Muscle of arm (tissue), 1 donor: ENCODE measurements at regions not wholly inside any gene's neighbourhood (a gene's known extent, or its start where the extent isn't known, plus 50 kb on each side); places are given as distances from the start of the nearest gene placed in this dataset.

Source experiments
- DNase-seq: peaks from one replicate; pipeline ENCODE4 v3.0.0-alpha.2; 2013

DNA sequence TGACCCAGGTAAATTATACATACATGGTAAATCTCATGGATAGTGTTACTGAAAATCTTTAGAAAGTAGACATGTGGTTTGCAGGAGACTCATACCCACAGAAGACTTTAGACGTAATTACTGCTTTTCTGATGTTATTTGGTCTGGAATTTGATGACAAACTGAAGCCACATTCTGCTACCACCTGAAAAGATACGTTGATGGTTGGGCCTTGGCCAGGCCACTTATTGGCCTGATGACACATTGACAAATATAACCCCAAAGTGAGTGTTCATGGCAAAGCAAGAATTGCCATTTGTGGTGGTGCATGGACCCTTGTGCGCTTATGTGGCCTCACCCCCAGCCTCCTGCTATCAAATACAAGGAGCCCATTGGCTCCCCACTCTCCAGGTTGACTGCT is 155.6 kb downstream of the METTL4 start:
- DNase-seq: no peak

DNA sequence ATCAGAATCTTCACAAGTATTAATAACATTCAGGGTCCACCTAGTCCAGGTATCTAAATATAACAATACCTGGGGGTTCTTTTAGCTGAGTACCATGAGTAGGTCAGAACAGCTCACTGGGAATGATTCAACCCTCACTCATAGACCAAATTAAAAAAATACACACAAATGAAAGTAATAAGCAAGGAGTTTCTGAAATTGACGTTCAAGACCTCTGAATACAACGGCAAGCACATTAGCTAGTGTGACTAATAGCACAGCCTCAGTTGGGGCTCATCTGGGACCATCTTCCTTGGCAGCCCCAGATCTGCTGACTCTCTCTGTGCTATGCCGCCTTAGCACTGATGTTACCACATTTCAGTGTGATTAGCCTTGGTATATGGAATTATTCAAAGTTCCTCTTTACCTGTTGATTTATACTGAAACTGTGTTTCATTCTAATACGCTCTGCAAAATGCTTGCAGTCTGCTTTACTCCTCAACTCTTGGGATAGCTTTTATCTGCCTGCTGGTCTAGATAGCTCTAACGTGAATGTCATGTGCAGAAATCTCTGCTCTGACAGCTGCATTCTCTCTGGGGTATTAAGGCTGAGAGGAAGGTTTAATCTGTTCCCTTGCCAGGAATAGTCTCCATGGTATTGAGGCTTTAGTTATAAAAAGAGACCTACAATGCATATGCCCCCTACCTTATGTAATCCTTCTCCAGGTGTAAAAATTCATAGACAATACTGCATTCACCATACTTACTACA is 153.3 kb downstream of the METTL4 start:
- no peak for DNase-seq

DNA sequence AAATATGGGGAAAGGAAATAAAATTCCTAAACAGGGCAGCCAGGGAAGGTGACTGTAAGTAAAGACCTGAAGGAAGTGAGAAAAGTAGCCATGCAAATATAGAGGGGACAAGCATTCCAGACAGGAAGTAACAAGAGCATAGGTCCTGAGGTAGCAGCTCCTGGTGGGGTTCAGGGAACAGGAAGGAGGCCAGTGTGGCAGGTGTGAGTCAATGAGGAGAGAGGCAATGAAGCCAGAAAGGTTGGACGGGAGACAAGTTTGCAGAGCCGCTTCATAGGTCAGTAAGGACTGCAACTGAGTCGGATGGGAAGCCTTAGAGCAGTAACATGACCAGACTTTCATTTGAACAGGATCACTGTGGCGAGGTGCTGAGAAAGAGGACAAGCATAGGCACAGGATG is 150.9 kb downstream of the METTL4 start:
- DNase-seq: no peak

DNA sequence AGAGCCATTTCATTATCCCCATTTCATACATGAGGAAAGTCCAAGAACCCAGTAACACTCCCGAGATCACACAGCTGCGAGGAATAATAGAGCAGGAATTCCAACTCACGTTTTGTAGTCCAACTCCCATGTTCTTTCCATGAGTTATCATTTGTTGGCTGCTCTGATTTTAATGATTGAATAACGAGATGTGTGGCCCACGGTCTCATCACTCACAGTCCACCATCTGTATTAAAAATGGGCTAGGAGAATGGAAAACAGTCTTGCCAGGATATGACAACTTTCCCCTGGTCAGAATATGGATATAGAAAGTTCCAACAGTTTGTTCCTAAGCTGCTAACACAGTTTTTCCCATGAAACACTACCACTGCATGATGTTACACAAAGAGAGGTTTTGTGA is 147.5 kb downstream of the METTL4 start:
- peak; percentile 89 for DNase-seq

DNA sequence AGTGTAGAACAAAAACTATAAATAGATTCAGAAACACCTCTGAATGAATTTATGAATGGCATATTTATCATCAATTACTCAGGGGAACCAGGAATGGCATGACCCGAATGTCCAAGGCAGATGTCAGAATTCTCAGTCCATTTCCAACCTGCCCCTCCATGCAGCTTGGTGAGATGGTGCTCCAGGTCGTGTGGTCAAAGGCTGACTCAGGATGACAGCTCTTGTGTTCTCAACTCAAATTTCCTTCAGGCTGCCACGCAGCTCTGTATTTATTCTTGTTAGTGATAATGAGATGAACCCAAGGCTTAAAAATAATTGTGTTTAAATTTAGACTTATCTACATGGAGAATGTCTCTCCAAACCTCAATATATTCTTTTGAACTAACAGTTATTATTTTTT is 146.9 kb downstream of the METTL4 start:
- DNase-seq: no peak

DNA sequence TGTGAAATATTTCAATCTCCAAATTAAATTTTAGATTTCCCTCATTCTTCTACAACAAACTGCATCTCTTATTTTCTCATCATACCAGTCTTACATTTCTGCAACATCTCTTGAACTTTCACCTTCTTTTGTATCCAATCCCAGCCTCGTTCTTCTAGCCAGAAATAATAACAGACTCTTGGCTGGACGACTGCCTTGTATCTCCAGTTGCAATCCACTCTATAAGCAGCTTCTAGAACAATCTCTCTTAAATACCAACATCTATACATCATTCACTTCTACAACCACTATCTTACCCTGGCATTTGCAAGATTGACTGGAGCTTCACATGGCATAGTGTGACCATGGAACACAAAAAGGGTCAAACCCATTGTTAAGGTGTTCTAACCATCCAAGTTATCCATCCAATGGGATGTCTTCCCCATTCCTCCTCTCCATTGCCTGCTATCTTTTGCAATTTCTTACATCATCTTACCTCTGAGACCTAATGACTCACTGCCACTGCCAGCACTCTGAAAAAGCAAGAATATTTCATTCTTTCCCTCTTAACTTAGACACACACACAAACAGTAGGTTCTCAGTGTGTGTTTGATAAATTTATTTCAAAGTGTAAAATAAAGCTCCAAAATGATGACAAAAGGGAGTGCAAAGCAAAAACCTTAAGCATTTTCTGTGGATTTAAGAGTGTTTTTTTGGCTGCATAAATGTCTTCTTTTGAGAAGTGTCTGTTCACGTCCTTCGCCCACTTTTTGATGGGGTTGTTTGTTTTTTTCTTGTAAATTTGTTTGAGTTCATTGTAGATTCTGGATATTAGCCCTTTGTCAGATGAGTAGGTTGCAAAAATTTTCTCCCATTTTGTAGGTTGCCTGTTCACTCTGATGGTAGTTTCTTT is 145.6 kb downstream of the METTL4 start:
- DNase-seq: no peak

DNA sequence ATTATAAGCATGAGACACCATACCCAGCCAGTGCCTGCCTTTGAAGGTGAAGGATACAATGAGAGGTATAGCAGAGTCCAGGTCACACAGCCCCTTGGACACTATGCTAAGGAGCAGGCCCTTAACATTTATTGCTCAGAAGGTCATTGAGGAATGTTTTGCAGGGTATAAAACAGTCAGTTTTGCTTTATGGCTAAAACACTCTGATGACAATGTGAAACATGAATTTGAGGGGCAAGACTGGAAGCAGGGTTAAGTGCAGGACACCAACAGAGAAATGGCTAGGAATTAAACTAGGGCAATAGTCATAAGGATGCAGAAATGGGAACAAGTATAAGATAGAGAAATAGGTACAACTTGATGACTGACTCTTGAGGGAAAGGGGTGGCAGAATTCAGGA is 141.1 kb downstream of the METTL4 start:
- no peak for DNase-seq

DNA sequence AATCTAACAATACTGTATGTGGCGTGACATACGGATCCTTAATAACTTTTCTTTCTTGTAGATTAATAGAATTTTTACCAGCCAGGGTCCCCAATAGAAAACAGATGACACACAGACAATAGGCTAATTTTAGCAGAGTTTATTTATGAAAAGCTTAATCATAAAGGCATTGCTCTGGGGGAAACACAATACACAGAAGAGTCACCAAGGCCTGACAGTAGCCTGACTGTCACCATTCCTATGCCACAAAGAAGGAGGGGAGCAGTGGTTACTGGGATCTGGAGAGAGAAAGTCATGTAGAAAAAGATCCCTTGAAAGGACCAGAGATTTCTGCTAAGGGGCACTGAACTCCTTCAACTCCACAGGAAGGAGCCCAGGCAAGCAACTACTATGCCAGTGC is 139.5 kb downstream of the METTL4 start:
- DNase-seq: no peak

DNA sequence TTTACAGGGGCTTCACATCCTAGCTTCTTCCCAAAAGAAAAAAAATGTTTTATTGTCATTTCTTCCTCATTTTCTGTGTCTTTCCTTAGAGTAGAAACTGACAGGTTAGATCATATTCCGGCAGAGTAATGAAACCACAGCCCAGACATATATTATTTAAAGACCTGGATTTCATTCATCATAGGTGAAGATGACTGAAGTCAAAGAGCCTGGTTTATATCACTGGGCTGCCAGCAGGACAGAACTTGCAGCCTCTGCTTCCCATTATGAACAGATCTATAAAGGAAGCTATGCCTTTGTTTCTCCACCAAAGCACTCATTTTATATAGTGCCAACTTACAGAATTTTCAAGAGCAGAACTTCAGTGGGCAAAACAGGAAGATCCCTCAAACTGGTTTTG is 137.9 kb downstream of the METTL4 start:
- no peak for DNase-seq

DNA sequence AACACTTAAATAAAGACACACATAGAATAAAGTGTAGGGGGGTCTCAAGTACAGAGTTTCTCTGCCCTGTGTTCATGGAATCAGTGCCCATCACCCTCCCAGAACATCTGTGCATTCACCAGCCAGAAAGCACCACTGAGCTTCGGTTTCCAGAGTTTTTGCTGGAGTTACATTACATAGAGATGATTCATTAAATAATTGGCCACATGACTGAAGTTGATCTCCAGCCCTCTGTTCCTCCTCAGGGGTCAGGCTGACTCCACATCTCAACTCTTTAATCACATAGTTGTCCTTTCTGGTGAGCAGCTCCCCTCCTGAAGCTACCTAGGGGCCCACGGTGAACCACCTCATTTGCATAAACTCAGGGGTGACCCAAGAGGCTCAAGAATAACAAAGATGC is 129.8 kb downstream of the METTL4 start:
- no peak for DNase-seq

DNA sequence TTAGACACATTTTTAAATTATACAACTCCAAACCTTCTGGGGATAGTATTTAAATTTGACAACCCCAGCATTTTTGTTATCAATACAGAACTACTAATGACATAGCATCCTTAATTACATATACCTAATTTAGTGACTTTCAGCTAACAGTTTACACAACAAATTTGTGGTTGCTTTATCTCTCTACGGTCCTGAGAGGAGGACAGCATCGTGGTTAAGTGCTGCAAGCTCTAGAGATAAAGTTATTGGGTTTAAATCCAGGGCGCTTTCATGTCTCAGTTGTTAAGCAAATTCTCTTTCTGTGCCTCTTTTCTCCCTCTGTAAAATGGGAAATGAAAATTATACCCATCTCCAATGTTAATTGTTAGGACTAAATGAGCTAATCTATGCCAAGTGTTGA is 129.3 kb downstream of the METTL4 start:
- DNase-seq: no peak

DNA sequence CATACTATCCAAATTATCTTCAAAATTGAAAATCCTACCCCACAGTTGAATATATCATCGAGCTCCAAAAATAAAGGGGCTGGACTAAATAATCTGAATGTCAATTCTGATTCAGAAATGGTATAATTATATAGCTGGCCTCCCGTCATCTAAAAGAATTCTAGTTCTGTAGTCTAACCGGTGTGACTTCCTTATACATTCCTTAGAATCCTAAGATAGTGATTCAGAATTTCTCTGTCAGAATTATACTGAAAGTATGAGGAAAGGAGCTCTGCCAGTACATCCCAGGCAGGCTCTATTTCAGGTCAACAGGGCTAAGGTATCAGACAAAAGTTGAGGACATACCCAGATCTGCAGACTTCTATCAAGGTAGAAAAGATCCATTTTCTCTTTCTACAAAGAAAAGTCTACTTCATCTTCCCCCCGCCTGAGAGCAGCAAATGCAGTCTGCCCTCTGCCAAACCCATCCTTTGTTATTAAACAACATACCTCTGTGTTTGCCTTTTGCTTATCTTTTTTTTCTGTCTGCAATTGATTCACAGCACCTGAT is 128.5 kb downstream of the METTL4 start:
- DNase-seq: no peak

DNA sequence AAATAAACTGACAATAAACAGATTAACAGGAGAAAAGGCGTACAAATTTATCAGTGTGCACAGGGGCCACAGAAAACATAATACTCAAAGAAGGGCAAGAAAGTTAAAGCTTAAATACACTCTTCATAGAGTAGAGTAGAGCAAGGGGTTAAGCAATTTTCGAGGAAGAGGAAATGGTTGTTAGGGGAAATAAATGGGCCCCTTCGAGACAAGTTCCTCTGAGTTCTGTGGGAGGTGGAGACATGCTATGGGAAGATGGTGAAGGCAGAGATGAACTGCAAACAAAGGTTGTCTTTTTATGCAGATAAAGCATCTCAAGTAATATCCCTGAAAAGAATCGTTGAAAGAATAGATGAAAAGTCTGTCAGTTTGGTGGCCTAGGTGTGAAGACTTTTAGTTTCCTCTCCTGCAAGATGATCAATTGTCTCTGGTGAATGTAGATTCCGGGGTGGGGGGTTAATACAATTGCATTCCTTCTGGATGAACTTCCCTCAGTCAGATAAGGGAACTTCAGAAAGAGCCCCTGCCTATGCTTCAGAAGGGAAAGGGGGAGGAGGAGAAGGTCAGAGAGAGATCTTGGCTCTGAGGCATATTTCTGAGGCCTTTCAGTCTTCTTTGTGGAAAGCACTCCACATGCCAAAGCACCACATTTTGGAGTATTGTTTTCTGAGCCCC is 127.0 kb downstream of the METTL4 start:
- DNase-seq: no peak

DNA sequence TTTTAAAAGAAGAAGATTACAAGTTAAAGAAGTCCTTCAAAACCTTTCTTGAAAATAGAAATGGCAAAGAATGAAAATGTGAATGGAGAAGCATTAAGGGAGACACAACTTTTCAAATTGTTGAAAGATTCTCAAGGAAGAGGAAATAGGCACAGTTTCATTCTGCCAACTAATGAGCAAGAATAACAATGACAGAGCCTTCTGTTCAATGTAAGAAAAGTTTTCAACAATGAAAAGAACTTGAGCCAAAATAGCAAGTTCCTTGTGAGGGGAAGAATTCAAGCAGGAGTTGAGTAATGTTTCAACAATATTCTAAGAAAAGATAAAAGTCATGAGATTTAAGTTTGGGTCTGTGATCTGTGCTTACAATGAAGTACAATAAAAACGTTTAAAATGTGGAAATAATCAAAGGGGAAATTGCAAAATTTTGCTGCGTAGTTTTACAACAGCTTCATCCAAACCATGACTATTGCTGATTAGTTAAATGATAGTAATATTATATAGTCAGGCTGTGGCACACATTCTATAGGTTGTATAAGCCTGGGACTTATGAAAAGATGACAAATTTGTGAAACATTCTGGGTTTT is 122.6 kb downstream of the METTL4 start:
- no peak for DNase-seq

DNA sequence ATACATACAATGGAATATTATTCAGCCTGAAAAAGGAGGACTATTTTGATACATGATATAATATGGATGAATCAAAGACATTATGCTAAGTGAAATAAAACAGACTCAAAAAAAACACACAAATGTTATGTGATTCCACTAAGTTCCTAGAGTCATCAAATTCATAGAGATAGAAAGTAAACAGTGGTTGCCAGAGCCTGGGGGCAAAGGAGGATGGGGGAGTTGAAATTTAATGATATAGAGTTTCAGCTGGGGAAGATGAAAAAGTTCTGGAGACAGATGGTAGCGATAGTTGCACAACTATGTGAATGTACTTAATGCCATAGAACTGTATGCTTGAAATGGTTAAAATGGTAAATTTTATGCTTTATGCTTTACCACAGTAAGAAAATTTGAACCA is 119.7 kb downstream of the METTL4 start:
- DNase-seq: no peak

DNA sequence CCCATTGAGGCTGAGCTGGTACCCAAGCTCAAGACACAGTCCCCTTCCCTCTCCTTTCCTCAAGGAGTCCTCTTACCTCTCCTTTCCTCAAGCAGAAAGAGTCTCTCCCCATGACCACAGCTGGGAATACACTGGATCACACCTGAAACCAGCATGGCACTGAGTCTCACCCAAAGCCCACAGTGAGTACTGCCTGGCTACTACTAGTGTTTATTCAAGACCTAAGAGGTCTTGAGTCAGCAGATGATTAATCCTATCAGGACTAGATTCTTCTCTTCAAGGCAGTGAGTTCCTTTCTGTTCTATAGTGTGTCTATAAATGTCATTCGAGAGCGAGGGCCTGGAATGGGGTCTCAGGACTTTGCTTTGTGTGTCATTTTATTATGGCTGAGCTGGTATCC is 111.4 kb downstream of the METTL4 start:
- DNase-seq: no peak

DNA sequence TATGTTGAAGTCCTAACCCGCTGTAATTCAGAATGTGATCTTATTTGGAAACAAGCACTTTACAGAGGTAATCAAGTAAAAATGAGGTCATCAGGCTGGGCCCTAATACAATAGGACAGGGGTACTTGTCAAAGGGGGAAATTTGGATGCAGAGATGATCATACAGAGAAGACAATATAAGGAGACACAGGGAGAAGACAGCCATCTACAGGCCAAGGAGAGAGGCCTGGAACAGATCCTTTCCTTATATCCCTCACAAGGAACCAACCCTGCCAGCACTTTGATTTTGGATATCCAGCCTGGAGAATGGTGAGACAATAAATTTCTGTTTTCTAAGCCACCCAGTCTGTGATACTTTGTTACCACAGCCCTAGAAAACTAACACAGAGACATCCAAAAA is 104.3 kb downstream of the METTL4 start:
- DNase-seq: no peak

DNA sequence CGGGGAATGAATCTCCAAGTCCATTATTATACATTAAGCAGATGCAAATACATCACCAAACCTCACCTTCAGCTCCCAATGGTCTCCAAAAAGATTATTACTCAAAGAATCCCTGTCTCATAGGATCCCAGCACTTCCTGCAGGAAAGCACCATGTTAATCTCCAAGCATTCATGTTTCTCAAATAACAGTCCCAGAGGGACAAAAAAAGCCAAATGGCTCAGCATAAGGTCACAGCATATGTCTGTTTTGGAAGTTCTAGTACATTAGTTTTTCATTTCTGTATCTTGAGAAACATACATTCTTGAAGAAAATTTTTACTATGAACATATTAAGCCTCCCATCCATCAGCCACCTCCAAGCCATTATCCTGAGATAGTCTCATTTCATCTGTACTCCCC is 103.3 kb downstream of the METTL4 start:
- peak; percentile 7 for DNase-seq

DNA sequence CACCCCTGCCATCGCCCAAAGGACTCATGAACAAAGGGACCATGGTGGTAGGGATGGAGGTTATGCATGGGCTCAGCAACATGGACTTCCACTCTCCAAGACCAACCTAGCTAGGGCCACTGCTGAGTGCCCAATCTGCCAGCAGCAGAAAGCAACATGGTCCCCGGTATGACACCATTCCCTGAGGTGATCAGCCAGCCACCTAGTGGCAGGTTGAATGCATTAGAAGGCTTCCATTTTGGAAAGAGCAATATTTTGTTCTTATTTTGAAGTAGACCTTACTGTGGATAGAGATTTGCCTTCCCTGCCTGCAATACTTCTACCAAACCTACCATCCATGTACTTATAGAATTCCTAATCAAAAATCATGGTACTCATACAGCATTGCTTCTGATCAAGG is 99.8 kb downstream of the METTL4 start:
- no peak for DNase-seq

DNA sequence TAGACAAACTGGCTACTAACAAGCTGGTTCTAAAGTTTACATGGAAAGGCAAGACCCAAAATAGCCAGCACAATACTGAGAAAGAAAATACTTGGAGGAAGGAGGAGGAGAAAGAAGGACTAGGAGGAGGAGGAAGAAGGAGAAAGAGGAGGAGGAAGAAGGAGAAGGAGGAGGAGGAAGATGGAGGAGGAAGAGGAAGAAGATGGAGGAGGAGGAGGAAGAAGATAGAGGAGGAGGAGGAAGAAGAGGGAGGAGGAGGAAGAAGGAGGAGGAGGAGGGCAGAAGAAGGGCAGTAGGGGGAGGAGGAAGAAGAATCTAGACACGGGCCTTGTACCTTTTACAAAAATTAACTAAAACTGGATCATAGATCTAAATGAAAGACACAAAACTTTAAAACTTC is 92.6 kb downstream of the METTL4 start:
- no peak for DNase-seq

DNA sequence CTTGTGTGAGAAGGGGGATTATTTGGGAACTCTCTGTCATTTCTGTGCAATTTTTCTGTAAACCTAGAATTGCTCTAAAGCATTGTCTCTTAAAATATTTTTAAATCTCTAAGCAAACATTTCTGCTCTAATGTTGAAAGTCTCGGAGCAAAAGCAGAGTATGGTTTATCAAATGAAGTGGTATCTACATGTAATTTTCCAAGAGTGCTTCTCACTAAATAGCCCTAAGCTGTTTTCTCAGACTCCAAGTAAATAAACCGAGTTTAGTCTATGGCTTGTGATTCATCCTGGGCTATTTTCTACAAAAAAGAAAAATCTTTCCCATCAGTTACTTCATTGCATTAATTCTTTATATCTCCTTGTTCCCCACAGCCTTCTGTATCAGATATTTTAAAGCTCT is 90.8 kb downstream of the METTL4 start:
- no peak for DNase-seq
